Right hindlimb (tissue), 1 donor: ENCODE measurements at regions not wholly inside any gene's neighbourhood (a gene's known extent, or its start where the extent isn't known, plus 50 kb on each side); places are given as distances from the start of the nearest gene placed in this dataset.
"Not testable (repeated sequence)": the region's sequence is repeated elsewhere in the genome, so short reads cannot be mapped to it uniquely, and the experiment has no call there.

Experiments used
- DNase-seq: peaks from one replicate; pipeline ENCODE4 v3.0.0-alpha.2; 2018

DNA sequence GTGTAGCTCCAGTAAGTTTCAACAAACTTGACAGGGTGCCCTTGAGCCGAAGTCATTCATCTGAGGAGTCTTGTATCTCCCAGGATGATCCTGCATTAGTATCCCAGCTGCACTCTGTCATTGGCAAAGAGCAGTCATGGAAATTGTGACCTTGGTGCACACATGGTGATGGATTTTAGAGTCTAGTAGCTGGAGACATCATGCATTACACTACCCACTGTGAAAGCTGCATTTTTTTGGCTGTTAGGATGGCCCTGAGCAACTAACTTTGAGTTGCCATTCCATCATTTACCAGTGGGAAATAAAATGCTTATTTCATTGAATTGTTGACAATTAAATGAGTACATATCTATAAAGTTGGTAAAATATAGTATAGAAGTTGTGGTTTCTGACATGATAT is 552.6 kb upstream of the CBLB start:
- no peak for DNase-seq

DNA sequence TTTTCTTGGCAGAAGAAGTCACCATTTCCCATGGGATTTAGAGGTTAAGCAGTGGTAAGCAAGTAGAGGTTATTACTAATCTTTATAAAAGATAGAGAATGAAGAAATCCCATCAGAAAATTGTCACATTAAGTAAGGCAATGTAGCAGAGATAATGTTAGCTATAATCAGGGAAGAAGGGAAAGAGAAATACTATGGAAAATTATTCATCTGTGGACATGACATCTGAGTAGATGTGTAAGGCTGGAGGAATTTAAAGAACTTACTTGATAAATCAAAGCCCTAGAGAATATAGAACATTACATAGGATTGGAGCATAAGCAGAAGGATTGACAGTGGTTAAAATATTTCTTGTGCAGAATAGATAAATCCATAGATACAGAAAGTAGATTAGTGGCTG is 553.1 kb upstream of the CBLB start:
- no peak for DNase-seq

DNA sequence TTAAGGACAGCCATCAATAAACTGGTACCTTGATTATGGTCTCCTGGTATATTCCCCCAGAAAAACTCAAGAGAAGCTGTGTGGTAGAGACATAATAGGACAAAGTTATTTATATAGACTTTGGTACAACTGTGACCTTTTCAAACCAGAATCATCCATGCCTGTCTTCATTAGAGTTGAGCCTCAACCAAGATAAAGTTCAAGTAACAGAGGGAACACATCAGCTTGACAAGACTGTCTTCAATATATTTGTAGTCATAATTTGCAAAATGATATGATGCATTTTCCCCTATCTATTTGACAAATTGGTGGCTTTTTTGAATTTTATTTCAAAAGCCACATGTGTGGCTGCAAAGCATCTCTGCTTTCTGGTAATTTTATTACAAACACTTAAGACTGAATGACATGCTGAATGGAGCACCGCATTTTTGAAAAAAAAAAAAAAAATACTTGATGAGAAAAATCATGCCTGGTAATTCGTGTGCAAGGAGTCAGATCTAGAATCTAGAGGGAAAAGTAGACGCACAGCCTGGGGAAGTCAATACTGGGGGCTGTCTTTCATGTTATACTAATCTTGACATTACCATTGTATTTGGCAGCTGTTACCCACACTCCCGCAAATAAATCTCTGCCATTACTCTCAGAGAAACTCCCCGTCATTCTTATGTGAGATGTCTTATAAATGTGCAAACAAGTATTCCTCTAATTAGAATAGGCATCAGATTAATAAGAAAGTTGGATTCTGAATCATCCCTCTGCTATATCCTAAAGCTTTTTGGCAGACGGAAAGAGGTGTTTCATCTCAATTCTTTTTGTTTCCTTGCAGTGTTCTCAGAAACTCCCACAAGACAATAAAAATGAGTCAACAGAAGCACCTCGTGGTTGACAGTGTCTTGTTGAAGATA is 554.8 kb upstream of the CBLB start:
- DNase-seq = no peak

DNA sequence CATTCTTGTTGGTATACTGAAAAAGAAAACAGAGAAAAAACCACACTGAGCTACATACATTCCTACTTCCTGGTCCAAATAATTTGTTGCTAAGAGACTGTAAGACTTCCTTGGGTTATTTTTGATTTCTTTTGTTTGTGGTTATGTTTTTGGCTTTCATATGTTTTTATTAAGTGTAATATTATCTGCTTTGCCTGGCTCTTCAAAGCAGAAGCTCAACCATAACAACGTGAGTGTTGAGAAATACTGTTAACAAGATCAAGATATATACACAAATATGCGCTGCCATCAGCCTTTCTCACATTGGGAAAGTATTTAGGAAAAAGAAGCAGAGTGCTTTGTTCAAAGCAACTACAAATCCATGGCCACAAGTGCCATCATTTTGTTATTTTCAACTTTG is 556.2 kb upstream of the CBLB start:
- no peak for DNase-seq

DNA sequence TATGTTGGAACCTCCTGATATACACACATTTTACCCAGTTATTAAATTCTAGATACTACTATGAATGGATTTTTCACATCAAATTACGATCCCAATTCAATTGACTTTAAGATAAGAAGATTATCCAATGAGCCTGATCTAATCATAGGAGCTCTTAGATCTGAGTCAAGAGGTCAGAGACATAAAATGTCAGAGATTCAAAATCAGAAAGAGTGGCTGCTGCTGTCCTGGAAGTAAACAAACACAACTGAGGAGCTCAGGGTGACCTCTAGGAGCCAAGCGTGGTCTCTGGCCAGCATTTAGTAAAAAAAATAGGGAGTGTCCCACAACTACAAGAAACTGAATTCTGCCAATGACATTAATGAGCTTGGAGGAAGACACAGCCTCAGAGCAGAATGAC is 557.1 kb upstream of the CBLB start:
- DNase-seq = no peak

DNA sequence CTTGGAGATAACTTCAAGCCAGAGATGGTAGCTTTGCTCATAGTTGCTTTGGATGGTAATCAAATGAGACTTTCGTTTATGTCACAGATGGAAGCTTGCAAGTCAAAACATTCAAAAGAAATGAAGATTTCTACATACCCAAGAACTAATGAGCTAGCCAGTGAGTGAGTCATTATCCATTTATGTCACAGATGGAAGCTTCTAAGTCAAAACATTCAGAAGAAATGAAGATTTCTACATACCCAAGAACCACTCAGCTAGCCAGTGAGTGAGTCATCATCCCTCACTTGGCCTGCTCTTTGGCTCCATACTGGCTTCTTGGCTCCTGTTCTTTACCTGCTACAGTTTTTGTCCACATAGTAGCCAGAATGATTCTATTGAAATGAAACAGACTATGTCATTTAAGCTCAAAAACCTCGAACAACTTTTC is 559.8 kb upstream of the CBLB start:
- DNase-seq = no peak

DNA sequence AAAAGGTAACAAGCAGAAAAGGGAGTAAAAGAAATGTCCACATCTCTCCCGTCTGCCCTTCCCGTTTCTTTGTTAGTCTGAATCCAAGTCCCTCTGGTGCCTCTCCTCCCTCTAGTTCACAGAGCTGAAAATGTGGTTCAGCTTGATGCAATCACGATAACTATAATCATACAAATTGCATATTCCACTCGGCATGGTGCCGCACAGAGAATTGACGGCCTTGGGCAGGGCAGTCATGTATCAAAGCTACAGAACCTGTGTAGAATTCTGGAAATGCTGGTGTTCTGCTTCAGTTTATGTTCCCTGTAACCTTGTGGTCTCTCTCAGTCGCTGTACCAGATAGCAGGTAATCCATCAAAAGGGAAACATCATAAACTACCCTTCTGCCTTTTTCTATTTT is 562.9 kb upstream of the CBLB start:
- DNase-seq = peak; percentile 37

DNA sequence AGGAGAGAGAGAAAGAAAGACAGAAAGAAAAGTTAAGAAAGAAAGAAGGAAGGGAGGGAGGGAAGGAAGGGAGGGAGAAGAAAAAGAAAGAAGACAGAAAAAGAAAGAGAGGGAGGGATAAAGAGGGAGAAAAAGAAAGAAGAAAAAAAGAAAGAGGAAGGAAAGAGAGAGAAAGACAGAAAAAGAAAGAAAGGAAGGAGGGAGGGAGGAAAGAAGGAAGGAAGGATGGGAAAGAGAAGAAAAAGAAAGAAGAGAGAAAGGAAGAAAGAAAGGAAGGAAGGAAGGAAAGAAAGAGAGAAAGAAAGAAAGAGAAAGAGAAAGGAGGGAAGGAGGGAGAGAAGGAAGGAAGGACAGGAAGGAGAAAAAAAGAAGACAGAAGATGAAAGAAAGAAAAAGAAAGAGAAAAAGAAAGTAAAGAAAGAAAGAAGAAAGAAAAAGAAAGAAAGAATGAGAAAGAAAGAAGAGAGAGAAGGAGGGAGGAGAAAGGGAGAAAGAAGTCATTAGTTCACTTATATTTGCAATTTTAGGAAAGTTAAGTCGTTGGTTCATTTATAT is 567.2 kb upstream of the CBLB start:
- DNase-seq = no peak

DNA sequence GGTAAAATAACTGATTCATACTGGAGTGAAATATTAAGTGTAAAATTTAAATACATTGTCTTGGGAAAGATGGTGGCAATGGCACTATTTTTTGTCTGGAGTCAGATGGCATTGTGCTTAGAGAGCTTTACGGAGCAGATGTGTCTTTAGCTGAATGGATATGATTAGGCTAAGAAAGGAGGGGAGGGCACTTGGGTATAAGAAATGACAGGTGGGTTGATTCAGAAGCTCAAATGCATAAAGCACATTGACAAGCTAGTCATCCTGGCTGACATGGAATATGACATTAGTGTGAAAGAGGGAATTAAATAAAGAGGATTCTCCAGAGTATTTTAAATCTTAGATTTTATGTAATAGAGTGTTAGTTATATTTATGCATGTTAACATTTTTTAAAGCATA is 570.1 kb upstream of the CBLB start:
- no peak for DNase-seq

DNA sequence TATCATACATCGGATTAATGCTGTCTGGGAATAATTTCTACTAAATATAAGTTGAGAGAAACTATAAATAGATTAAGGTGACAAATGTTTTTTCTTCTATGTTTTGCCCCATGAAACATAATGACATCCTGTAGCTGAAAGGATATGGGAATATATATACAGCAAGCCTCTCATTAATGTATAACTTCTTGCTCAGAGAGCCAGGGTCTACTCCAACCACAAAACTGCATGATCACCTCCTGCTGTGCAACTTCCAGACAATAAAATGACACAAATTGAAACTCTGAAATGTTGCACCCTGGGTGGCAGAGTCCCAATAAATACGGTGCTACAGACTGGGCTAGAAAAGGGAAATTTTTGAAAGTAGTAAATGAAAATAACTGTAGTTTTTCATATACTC is 571.9 kb upstream of the CBLB start:
- no peak for DNase-seq

DNA sequence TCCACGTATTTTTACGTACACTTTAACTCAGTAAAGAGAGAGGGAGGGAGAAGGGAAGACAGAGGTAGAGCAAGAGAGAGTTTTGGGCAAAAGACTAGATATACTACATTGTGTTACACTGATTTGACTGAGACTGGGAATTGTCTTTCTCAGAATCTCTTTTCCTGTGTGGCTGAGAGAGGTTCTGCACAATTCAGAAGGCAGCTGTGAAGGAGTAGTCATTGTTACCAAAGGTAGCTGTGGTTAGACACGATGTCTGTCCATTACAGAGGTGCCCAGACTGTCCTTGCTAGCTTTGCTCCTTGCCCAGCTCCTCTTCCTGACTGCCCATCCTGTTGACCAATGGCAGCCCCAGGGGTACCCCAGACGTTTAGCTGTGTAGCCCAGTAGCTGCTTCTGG is 577.5 kb upstream of the CBLB start:
- DNase-seq = no peak

DNA sequence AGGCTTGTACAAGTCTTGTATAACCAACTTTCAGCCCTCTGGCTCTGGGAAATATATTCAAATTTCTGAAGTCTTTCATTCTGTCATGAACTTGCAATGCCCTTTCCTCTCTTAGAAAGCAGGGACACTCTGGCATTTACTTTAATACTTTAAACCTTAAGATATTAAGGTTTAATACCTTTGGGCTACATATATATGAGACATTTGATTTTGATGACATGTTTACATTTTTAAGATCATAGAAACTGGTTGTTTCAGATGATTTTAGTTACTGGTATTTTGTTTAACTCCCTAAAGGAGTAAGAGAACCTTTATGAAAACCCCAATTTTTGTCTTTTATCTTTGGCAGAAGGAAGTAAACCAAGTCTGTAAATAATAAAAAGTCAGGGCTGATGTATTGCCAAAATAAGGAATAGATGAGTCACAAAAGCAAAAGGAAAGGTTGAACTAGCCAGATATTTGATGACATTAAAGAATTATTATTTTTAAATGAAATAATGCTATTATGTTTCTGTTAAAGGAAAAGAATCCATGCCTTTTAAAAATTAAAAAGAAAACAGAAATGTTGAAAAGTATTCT is 579.0 kb upstream of the CBLB start:
- no peak for DNase-seq

DNA sequence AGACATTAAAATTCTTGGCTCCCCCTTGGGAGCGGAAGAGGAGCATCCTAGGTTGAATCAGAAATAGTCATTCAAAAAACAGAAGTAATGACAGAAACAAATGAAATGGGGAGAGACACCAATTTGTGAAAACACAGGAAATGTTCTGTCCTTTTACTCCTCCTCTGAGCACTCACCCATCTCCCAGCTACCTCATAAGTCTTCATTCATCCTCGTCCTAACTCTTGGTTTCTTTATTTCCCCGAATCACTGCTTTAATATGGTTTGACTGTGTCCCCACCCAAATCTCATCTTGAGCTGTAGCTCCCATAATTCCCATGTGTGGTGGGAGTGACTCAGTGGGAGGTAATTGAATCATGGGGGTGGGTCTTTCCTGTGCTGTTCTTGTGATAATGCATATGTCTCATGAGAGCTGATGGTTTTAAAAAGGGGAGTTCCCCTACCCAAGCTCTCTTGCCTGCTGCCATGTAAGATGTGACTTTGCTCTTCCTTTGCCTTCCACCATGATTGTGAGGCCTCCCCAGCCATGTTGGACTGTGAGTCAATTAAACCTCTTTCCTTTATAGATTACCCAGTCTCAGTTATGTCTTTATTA is 579.7 kb upstream of the CBLB start:
- DNase-seq = not testable (repeated sequence)

DNA sequence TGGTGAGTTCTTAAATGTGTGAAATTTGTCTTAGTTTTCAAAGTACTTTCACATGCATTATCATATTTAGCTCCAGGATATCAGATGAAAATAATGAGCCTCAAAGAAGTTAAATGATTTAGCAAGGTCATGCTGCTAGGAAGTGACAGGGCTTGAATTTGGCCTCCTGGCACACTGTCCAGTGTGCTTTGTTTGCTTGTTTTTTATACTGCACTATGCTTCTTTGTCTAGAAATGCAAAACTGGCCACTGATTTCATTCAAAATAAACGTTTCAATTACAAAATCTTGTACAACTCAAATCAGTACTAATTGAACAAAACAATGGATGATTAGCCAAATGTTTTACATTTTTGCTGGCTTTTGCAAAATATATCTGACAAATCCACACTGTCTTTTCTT is 583.3 kb upstream of the CBLB start:
- no peak for DNase-seq

DNA sequence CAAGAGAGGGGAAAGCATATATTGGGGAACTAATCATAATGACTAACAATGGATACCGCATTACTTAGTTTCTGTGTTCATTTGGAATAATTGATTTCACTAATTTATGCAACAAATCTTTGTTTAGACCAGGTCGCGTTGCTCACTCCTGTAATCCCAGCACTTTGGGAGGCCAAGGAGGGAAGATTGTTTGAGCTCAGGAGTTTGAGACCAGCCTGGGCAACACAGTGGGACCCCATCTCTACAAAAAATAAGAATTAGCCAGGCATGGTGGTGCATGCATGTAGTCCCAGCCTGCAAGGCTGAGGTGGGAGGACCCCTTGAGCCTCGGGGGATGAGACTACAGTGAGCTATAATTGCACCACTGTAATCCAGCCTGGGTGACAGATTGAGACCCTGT is 585.7 kb upstream of the CBLB start:
- DNase-seq = no peak

DNA sequence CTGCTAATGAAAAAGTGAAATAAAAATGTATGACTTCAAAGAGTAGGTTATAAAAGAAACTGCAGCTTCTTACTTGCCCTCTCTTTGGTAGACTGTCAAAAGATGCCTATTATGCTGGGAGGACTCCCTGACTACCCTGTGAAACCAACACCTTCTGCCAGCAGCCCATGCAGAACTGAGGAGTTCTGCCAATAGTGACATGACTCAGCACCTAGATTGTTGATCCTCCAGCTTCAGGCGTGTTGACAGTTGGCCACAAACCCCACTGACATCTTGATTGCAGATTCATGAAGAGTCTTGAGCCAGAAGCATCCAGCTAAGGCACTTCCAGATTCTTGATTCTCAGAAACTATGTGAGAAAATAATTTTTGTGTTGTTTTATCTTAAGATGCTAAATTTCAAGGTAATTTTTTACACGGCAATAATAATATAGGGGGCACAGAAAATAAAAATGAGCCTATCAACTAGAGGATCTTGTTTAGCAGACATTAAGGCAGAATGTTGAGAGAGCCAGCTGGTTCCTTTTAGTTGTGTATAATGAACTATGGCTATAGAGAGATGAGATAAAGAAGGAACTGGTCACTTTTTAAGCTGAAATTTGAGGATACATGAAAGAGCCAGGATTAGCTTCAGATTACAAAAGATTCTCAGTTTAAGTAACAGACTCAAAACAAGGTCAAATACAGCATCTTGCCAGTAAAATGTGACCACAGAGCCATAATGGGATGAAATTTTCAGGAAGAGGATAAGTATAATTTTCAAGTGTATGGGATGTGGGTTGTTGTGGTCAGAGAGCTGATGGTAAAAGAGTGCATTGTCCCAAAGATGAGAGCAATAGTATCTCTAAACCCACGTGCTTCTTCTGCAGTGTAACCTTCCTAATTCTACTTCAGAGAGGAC is 588.7 kb upstream of the CBLB start:
- no peak for DNase-seq

DNA sequence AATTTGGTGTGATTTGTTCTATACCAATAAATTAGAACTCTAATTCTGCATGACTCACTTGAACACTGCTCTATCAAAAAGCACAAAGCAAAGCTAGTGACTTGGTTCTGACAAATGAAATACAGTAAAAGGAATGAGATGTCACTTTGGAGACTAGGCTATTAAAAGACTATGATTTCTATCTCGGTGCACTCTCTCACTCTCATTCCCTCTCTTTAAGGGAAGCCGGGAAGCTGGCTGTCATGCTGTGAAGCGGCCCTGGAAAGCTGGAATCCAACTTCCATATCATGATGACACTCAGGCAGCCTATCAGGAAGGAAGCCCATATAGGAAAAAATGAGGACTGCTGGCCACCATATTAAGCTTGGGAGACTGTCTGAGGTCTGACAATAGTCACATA is 590.1 kb upstream of the CBLB start:
- no peak for DNase-seq

DNA sequence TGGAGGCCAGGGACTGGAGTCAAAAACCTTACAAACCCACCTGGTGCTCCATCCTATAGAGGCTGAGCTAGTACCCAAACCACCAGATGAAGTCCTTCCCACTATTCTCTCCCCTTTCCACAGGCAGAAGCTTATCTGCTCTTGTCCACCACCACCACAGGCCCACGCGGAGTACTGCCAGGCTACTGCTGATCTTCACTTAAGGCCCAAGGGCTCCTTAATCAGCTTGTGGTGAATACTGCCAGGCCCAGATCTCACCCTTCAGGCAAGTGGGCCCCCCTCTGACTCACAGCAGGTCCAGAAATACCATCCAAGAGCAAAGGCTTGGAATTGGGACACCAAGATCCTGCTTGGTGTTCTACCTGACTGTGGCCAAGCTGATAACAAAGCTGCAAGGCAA is 598.1 kb upstream of the CBLB start:
- DNase-seq = no peak

DNA sequence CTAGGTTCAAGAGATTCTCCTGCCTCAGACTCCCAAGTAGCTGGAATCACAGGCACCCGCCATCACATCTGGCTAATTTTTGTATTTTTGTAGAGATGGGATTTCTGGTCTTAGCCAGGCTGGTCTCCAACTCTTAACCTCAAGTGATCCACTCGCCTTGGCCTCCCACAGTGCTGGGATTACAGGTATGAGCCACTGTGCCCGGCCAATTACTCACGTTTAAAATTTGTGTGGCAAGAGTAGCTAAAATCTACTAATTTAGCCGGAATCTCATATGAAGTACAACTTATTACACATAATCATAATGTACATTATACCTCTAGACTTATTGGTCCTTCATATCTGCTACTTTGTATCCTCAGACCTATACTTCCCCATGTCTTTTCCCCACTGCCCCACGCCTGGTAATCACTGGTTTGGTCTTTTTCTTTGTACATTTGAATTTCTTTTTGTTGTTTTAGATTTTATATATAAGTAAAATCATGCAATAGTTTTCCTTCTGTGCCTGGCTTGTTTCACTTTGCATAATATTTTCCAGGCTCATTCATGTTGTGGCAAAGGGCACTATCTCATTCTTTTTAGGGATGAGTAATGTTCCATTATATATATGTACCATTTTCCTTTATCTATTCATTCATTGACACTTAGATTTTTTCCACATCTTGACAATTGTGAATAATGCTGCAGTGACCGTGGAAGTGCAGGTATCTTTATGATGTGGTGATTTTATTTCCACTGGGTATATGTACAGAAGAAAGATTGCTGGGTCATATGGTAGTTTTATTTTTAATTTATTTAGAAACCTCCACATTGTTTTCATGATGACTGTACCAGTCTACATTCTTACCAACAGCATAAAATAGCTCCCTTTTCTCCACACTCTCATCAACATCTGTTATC is 605.0 kb upstream of the CBLB start:
- no peak for DNase-seq

DNA sequence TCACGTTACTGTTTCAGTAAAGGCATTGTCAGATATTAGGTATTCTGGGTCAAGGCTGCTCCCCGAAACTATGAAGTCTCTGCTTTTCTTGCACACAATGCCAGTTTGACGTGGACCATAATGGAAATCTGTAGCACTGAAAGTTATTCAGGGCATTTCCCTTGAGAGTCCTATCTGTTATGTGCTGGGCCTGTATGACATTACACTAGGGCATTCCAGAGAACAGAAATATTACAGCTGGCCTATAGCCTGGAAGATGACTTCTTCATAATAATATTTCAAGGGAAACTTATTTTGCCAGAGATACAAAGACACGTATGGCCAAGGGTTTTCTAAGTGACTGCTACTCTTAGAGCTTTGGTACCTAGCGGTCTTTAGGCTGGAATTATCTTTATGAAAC is 613.6 kb upstream of the CBLB start:
- no peak for DNase-seq

DNA sequence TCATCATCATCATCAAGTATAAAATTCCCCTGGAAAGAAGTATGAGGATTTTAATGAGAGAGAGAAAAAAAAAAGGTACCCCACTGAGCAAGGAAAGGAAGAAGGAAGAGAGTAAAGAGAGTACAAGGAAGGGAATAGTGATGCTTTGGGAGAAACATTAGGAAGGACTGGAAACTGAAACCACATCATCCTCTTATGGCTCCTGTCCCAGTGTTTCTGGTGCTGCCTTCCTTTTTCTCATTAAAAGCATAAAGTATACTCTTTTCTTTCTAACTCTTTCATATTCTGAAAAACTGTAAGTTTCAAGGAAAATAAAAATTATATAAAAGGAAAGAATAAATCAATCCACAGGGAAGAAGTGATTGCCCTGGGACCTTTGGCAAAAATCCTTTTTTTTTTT is 616.4 kb upstream of the CBLB start:
- DNase-seq = no peak

DNA sequence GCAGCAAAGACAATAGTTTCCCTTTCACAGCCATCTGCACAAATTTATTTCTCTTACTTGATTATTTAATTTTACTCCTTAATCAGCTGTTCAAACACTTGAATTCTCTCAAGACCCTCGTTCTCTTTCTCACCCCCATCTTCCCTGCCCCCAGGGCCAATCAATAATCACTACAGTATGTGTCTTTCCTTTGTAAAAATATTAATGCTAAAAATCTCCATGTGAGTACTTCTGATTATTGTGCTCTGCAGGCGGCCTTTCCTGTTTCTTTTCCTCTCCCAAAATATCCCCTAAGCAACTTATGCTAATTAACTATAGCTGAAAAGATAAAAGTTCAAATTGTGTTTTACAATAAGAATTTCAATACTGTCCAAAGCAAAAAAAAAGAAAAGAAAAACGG is 617.0 kb upstream of the CBLB start:
- DNase-seq = no peak
